HL-60 (cell line): ENCODE measurements at regions not wholly inside any gene's neighbourhood (a gene's known extent, or its start where the extent isn't known, plus 50 kb on each side); places are given as distances from the start of the nearest gene placed in this dataset.

ENCODE experiments used
- DNase-seq, 2 experiments: peaks; one replicate each; pipeline ENCODE4 v3.0.0-alpha.2; 2010 to 2020; ENCODE audit warnings: low read depth in 1 of 2, low spot score in 1 of 2
- H3K27ac ChIP-seq: fragments of 250-450 bp; sonication (Bioruptor Pico); replicated peaks from 2 replicates; pipeline ENCODE4 v1.5.1; 2020; ENCODE audit warnings: mild to moderate bottlenecking, moderate library complexity
- H3K27me3 ChIP-seq: fragments of 250-450 bp; sonication (Bioruptor Pico); 2 replicates; pipeline ENCODE4 v1.5.1; 2021; ENCODE audit warnings: mild to moderate bottlenecking, moderate library complexity; ENCODE audit not compliant: insufficient read depth, poor library complexity, severe bottlenecking
- H3K4me3 ChIP-seq: replicated peaks from 2 replicates; pipeline ENCODE4 v1.5.1; 2011; ENCODE audit warnings: mild to moderate bottlenecking, control low read depth, low read length; ENCODE audit not compliant: insufficient read depth
- GABPA ChIP-seq: IDR thresholded peaks from 2 replicates; pipeline ENCODE4 v1.6.1; 2012; ENCODE audit warnings: low read depth
- POLR2AphosphoS5 ChIP-seq: IDR thresholded peaks from 2 replicates; pipeline ENCODE4 v1.6.1; 2012; ENCODE audit warnings: low read depth
- SPI1 ChIP-seq: IDR thresholded peaks from 2 replicates; pipeline ENCODE4 v1.6.1; 2012; ENCODE audit warnings: low read depth, mild to moderate bottlenecking, borderline replicate concordance
- TF ChIP-seq, protein P1 (sequence below): IDR thresholded peaks from one replicate; pipeline ENCODE4 v1.5.1; 2011; ENCODE audit warnings: low read length, control low read depth, inconsistent platforms; ENCODE audit not compliant: insufficient read depth
- TF ChIP-seq, protein P2 (sequence below): IDR thresholded peaks from 2 replicates; pipeline ENCODE4 v1.6.1; 2012; ENCODE audit warnings: low read depth; ENCODE audit not compliant: insufficient replicate concordance

DNA sequence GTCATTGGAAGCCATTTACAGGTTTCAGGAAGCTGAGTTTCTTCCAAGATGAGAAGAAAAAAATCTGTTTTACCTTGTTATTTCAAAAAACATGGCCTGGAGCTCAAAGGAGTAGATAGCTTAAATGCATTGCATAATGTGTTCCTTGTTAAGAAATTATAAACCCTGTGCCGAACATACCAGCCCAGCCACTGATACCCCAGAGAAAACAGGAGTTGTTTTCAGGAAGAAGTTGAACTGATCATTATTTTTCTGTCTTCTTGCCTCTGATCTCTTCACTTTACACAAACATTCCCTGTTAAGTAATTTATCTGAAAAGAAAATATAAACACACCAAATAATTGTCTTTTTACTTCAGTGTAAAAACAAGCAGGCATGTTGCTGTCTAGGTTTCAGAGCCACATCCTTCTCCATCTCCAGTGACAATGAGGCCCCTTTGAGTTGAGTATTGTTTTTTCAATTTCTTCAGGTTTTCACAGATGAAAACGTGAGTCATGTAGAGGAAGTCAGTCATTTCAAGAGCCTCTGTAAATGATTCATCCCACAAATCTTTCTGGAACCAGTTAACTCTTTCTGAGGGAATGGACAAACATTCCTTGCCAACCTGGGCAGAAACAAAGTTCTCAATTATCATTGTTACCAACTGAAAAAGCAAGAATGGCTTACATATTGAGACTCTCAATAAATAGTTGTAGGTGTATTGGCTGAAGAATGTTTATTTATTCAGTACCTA lies 244.2 kb downstream of the IPMK start:
- no peak overlapping the region for H3K27ac ChIP-seq
- DNase-seq, result no peak
- TF ChIP-seq GABPA, result no peak
- TF ChIP-seq, protein P1, sequence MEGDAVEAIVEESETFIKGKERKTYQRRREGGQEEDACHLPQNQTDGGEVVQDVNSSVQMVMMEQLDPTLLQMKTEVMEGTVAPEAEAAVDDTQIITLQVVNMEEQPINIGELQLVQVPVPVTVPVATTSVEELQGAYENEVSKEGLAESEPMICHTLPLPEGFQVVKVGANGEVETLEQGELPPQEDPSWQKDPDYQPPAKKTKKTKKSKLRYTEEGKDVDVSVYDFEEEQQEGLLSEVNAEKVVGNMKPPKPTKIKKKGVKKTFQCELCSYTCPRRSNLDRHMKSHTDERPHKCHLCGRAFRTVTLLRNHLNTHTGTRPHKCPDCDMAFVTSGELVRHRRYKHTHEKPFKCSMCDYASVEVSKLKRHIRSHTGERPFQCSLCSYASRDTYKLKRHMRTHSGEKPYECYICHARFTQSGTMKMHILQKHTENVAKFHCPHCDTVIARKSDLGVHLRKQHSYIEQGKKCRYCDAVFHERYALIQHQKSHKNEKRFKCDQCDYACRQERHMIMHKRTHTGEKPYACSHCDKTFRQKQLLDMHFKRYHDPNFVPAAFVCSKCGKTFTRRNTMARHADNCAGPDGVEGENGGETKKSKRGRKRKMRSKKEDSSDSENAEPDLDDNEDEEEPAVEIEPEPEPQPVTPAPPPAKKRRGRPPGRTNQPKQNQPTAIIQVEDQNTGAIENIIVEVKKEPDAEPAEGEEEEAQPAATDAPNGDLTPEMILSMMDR, result no peak
- TF ChIP-seq, protein P2, sequence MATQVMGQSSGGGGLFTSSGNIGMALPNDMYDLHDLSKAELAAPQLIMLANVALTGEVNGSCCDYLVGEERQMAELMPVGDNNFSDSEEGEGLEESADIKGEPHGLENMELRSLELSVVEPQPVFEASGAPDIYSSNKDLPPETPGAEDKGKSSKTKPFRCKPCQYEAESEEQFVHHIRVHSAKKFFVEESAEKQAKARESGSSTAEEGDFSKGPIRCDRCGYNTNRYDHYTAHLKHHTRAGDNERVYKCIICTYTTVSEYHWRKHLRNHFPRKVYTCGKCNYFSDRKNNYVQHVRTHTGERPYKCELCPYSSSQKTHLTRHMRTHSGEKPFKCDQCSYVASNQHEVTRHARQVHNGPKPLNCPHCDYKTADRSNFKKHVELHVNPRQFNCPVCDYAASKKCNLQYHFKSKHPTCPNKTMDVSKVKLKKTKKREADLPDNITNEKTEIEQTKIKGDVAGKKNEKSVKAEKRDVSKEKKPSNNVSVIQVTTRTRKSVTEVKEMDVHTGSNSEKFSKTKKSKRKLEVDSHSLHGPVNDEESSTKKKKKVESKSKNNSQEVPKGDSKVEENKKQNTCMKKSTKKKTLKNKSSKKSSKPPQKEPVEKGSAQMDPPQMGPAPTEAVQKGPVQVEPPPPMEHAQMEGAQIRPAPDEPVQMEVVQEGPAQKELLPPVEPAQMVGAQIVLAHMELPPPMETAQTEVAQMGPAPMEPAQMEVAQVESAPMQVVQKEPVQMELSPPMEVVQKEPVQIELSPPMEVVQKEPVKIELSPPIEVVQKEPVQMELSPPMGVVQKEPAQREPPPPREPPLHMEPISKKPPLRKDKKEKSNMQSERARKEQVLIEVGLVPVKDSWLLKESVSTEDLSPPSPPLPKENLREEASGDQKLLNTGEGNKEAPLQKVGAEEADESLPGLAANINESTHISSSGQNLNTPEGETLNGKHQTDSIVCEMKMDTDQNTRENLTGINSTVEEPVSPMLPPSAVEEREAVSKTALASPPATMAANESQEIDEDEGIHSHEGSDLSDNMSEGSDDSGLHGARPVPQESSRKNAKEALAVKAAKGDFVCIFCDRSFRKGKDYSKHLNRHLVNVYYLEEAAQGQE, result no peak
- no peak for TF ChIP-seq POLR2AphosphoS5
- TF ChIP-seq SPI1, result no peak

DNA sequence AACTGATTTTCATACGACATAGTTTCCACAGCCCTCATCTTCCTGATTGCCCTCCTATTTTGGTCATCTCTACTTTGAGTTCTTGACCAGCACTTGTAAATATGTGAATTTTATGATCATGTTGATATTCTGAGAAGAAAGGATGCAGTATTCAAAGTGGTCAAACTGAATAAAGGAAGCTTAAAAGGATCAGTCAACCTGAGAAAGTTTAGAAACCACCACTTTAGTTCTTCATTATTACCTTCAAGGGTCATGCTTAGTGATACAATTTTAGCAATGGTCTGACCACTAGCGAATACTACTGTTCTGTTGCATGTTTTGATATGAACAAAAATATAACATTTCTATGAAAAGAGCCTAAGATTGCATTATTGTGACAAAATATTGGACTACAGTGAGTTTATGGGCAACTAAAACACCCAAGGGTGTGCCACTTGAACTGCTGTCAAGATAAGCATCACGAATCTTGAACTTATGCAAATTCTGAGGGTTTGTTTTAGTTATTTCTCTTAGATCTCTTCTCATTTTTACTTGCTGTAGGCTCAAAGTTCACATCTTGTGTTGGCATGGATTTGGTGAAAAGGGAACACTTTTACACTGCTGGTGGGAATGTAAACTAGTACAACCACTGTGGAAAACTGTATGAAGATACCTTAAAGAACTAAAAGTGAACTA lies 247.7 kb downstream of the IPMK start:
- no peak for DNase-seq
- Histone ChIP-seq H3K27ac (no peak overlapping the region), H3K4me3 (no peak overlapping the region), H3K27me3 (no peaks in the 10 kb centered on the region)
- TF ChIP-seq, protein P2, result no peak
- TF ChIP-seq POLR2AphosphoS5, result no peak
- no peak for TF ChIP-seq SPI1
- TF ChIP-seq, protein P1, result no peak
- no peak for TF ChIP-seq GABPA

More for the DNA sequence above, 244.2 kb downstream of the IPMK start:
- H3K27me3 ChIP-seq, result no peaks in the 10 kb centered on the region
- no peak overlapping the region for H3K4me3 ChIP-seq

DNA sequence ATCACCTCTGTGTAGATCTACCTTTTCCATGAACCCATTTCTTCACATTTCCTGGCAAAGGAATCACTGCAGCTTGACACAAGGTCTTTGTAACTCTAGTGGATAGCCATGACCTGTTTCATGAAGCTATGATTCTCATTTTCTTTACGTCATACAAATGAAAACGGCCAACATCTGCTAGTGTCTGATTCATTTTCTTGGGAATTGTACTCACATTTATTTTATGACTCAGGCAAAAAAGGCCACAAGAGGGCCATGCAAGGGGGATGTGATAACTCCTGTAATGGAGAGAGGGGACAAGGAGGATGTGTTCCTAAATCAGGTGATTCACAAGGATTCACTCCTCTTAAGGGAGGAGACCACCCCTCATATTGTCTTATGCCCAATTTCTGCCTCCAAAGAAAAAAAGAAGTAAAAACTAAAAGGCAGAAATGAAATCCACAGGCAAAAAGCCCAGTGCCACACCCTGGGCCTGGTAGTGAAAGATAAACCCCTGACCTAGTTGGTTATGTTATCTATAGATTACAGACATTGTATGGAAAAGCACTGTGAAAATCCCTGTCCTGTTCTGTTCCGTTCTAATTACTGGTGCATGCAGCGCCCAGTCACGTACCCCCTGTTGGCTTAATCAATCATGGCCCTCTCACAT lies 249.9 kb downstream of the IPMK start:
- no peak overlapping the region for H3K27ac ChIP-seq
- no peak overlapping the region for H3K4me3 ChIP-seq
- H3K27me3 ChIP-seq, result no peaks in the 10 kb centered on the region
- TF ChIP-seq POLR2AphosphoS5 (no peak), GABPA (no peak)
- TF ChIP-seq, protein P2, result no peak
- no peak for DNase-seq
